ENCODE measurements at regions not wholly inside any gene's neighbourhood (a gene's known extent, or its start where the extent isn't known, plus 50 kb on each side); places are given as distances from the start of the nearest gene placed in this dataset.

GRCh38 chr9:613771-614347, 227.6 kb upstream of the DMRT1 start (continued):
- no peak for TF ChIP-seq USF2 (IDR thresholded peaks at IDR 0.05; ENCODE audit: low read length)
- TF ChIP-seq MAFK (IDR thresholded peaks at IDR 0.05; ENCODE audit: low read depth, low read length) = no peak
- 0 out of 2 replicates have a peak, but pooled peaks have one; percentile 50 for TF ChIP-seq YY1 (IDR thresholded peaks at IDR 0.05; ENCODE audit: low read depth, low read length)
- no peak for TF ChIP-seq TBP (IDR thresholded peaks at IDR 0.05; ENCODE audit: low read depth, low read length)
- TF ChIP-seq CEBPB (IDR thresholded peaks at IDR 0.05; ENCODE audit: low read depth, low read length) = no peak
- peak; percentile 97 to 99 for TF ChIP-seq RAD21 (IDR thresholded peaks at IDR 0.05 in 1 of 2, conservative IDR thresholded peaks at IDR 0.05 in 1 of 2; ENCODE audit: low read depth in 2 of 2, low read length in 2 of 2)
- no peak for TF ChIP-seq CREB1 (IDR thresholded peaks at IDR 0.05)
- TF ChIP-seq SUZ12 (IDR thresholded peaks at IDR 0.05; ENCODE audit: low read length) = no peak
- no peak for TF ChIP-seq POU5F1 (IDR thresholded peaks at IDR 0.05; ENCODE audit: low read depth, low read length)
- TF ChIP-seq TAF7 (optimal IDR thresholded peaks at IDR 0.05; ENCODE audit: borderline replicate concordance, low read depth, low read length) = no peak
- no peak for TF ChIP-seq NRF1 (IDR thresholded peaks at IDR 0.05; ENCODE audit: low read depth, low read length)
- TF ChIP-seq EZH2 (IDR thresholded peaks at IDR 0.05; ENCODE audit: low read depth, low read length, severe bottlenecking) = no peak
- TF ChIP-seq BACH1 (IDR thresholded peaks at IDR 0.05; ENCODE audit: low read length) = no peak
- TF ChIP-seq KDM4A (IDR thresholded peaks at IDR 0.05; ENCODE audit: low read depth, low read length, severe bottlenecking) = no peak

Measured in H1 (cell line).